Natural killer cell (primary cell): ENCODE measurements at regions not wholly inside any gene's neighbourhood (a gene's known extent, or its start where the extent isn't known, plus 50 kb on each side); places are given as distances from the start of the nearest gene placed in this dataset.

Source experiments
- ATAC-seq, 3 donors: fragments of 150-1000 bp in 2 of 3; fragments of 200-7000 bp in 1 of 3; cut with Tn5 transposase; 1 replicate in 1 of 3; 2 replicates in 2 of 3; pipeline ENCODE4 v1.10.0; 2021; ENCODE audit warnings: mild to moderate bottlenecking in 2 of 3, moderate library complexity in 2 of 3
- DNase-seq, 2 donors: peaks; one replicate each; pipeline versions ENCODE4 v3.0.0 to v3.0.0-alpha.2; 2013 to 2021; ENCODE audit warnings: mixed read lengths in 1 of 2
- H3K27ac ChIP-seq: one replicate; pipeline ENCODE4 v1.5.1; 2013; ENCODE audit warnings: mild to moderate bottlenecking, low read length
- H3K27me3 ChIP-seq: one replicate; pipeline ENCODE4 v1.6.1; 2013; ENCODE audit warnings: low read length; ENCODE audit not compliant: control insufficient read depth, insufficient read depth
- H3K36me3 ChIP-seq: one replicate; pipeline ENCODE4 v1.6.1; 2013; ENCODE audit warnings: low read length; ENCODE audit not compliant: control insufficient read depth, insufficient read depth
- H3K4me1 ChIP-seq: one replicate; pipeline ENCODE4 v1.6.1; 2013; ENCODE audit warnings: low read length; ENCODE audit not compliant: control insufficient read depth, insufficient read depth
- H3K4me3 ChIP-seq: one replicate; pipeline ENCODE4 v1.5.1; 2013; ENCODE audit warnings: low read length
- H3K9me3 ChIP-seq: one replicate; pipeline ENCODE4 v1.6.1; 2013; ENCODE audit warnings: low read length; ENCODE audit not compliant: control insufficient read depth, insufficient read depth
- H3K27ac Mint-ChIP-seq, 2 donors: one replicate each; pipeline ENCODE4 v1.8.0; 2022; ENCODE audit warnings: mild to moderate bottlenecking in 2 of 2, mixed read lengths in 2 of 2, moderate library complexity in 1 of 2
- H3K27me3 Mint-ChIP-seq, 2 donors: one replicate each; pipeline ENCODE4 v1.8.0; 2022; ENCODE audit warnings: low read depth in 2 of 2, mixed read lengths in 2 of 2
- H3K36me3 Mint-ChIP-seq: one replicate; pipeline ENCODE4 v1.8.0; 2022; ENCODE audit warnings: mixed read lengths
- H3K4me1 Mint-ChIP-seq, 2 donors: one replicate each; pipeline ENCODE4 v1.8.0; 2022; ENCODE audit warnings: mixed read lengths in 2 of 2
- H3K4me3 Mint-ChIP-seq: one replicate; pipeline ENCODE4 v1.8.0; 2022; ENCODE audit warnings: mild to moderate bottlenecking, moderate library complexity, mixed read lengths
- H3K9me3 Mint-ChIP-seq, 2 donors: one replicate each; pipeline ENCODE4 v1.8.0; 2022; ENCODE audit warnings: mixed read lengths in 2 of 2
- CTCF ChIP-seq: fragments of 200-600 bp; IDR thresholded peaks from one replicate; pipeline ENCODE4 v1.8.0; 2022; ENCODE audit warnings: antibody characterized with exemption
- WGBS: methylation state at CpG from one replicate; pipeline ENCODE4 v1.1.7; 2013; ENCODE audit warnings: missing lambda C conversion rate; ENCODE audit not compliant: insufficient coverage; 5-methylcytosine and 5-hydroxymethylcytosine counted together
- intact Hi-C: fragments of 100-400 bp; cut with micrococcal nuclease; formaldehyde crosslinking; loops from one replicate; pipeline ENCODE4 v1.14.2; 2022

GRCh38 chr13:63044589-63045313 lies 1629.1 kb upstream of the PCDH20 start:
- no peak overlapping the region for H3K27ac Mint-ChIP-seq
- no peak overlapping the region for H3K4me3 ChIP-seq
- no peaks in the 10 kb centered on the region for H3K4me1 ChIP-seq
- no peaks in the 10 kb centered on the region for H3K27me3 Mint-ChIP-seq
- peaks cover 8 to 16% of the 10 kb centered on the region in 2 donors for H3K9me3 Mint-ChIP-seq
- intact Hi-C loops, result no loop called here
- H3K27me3 ChIP-seq, result no peaks in the 10 kb centered on the region
- H3K36me3 ChIP-seq, result no peaks in the 10 kb centered on the region
- no peak overlapping the region for H3K4me3 Mint-ChIP-seq
- ATAC-seq, result peak in 1 of 3 donors; percentile 24
- DNase-seq, result no peak
- no peaks in the 10 kb centered on the region for H3K4me1 Mint-ChIP-seq
- H3K36me3 Mint-ChIP-seq, result no peaks in the 10 kb centered on the region
- no peak overlapping the region for H3K27ac ChIP-seq
- WGBS, result 65% methylated on average over 4 of the region's 6 CpGs
- TF ChIP-seq CTCF, result no peak
- no peaks in the 10 kb centered on the region for H3K9me3 ChIP-seq

DNA sequence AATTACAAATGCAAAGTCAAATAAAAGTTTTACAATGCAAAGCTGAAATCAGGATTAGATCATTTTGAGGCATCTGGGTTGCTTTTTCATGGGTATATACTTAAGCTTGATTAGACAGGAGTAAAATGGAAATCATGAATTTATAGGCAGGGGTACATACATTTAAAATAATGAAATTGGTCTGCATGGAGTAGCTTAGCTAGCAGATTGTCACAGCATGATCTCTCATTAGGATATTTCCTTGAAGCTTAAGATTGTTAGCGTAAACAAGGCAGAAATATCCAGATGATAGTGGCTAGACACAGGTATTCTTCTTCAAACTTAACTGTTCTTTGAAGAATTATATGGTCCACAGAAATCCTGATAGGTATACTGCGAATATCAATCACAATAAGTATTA lies 1627.0 kb upstream of the PCDH20 start:
- DNase-seq, result no peak
- Histone ChIP-seq H3K36me3 (no peaks in the 10 kb centered on the region), H3K9me3 (no peaks in the 10 kb centered on the region), H3K27ac (no peak overlapping the region), H3K4me1 (no peaks in the 10 kb centered on the region), H3K27me3 (no peaks in the 10 kb centered on the region), H3K4me3 (no peak overlapping the region)
- TF ChIP-seq CTCF, result no peak
- WGBS, result 78% methylated on average over 2 of the region's 2 CpGs
- Mint-ChIP-seq H3K4me3 (no peak overlapping the region), H3K27me3 (no peaks in the 10 kb centered on the region), H3K4me1 (no peaks in the 10 kb centered on the region), H3K36me3 (no peaks in the 10 kb centered on the region), H3K27ac (no peak overlapping the region), H3K9me3 (peaks cover 6 to 16% of the 10 kb centered on the region in 2 donors)
- intact Hi-C loops, result no loop called here
- ATAC-seq, result no peak

DNA sequence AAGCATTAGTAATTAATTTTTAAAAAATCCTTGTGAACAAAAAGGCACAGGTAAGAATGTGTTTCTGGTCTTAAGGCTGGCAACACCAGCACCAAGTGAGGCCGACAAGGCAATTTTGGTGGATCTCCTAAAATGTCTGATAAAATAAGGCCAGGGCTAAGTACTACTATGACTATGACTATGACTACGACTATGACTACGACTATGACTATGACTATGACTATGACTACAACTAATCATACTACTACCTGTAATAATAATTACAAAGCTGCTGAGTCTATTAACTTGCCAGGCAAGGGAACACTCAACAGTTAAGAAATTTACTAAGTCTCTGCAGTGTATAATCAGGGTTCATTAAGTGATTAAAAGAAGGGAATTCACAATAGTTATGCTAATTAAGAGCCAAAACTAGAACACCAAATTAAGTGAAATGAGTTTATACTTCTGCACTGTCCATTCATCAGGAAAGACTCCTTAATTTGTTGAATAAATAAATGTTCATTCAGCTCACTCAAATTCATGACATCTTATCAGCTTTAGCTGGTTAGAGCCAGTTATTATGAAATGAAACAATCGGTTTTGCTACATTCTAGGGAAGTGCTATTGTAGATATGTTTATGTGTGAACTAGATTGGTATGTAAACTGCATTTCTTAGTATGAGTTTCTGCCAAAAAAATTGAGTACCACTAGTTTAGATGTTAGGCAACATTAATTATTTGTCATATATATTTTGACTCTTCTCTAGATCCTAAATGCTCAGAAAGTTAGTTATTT lies 1626.2 kb upstream of the PCDH20 start:
- Histone ChIP-seq H3K4me3 (no peak overlapping the region), H3K36me3 (no peaks in the 10 kb centered on the region), H3K27me3 (no peaks in the 10 kb centered on the region), H3K9me3 (no peaks in the 10 kb centered on the region), H3K27ac (no peak overlapping the region), H3K4me1 (no peaks in the 10 kb centered on the region)
- no peaks in the 10 kb centered on the region for H3K27me3 Mint-ChIP-seq
- H3K9me3 Mint-ChIP-seq, result peaks cover 4 to 16% of the 10 kb centered on the region in 2 donors
- intact Hi-C loops, result no loop called here
- DNase-seq, result no peak
- TF ChIP-seq CTCF, result no peak
- H3K27ac Mint-ChIP-seq, result no peak overlapping the region
- no peaks in the 10 kb centered on the region for H3K36me3 Mint-ChIP-seq
- H3K4me3 Mint-ChIP-seq, result no peak overlapping the region
- no peaks in the 10 kb centered on the region for H3K4me1 Mint-ChIP-seq
- 92% methylated on average over 3 of the region's 4 CpGs for WGBS
- ATAC-seq, result no peak
